GM18502 (cell line): ENCODE measurements at regions not wholly inside any gene's neighbourhood (a gene's known extent, or its start where the extent isn't known, plus 50 kb on each side); places are given as distances from the start of the nearest gene placed in this dataset.
A peak's percentile ranks its signal among the peaks of the same experiment; 100 is the strongest.

Experiments used
- ATAC-seq: cut with Tn5 transposase; IDR thresholded peaks from one replicate; pipeline ENCODE4 v1.9.1; 2021; ENCODE audit warnings: mild to moderate bottlenecking; ENCODE audit not compliant: unreplicated experiment, poor library complexity

- peak; percentile 68 for ATAC-seq
These were observed 60.9 kb upstream of the PIP5K1B start for GRCh38 chr9:68643901-68644809.

- no peak for ATAC-seq
These were observed 60.2 kb upstream of the PIP5K1B start for GRCh38 chr9:68644831-68645230.

- ATAC-seq, result no peak
These were observed 56.9 kb upstream of the PIP5K1B start for GRCh38 chr9:68648164-68648563.

DNA sequence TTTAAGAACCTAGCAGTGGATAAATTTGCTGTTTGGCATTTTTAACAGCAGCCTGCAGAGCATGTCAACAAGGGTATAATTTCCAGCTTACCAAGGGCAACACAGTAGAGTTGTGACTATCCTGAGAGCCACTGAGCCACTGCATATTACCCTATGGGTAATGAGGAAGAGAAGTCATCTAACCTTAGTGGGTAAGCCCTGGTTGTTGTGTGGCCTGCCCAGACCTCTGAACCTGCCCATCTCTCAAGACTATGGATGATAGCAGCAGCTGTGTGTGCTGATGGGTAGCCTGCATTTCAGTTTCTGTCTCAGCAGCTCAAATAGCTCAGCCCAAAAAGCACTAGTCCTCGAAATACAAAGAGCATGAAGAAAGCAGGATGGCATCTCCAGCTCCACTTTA lies 56.1 kb upstream of the PIP5K1B start:
- no peak for ATAC-seq

DNA sequence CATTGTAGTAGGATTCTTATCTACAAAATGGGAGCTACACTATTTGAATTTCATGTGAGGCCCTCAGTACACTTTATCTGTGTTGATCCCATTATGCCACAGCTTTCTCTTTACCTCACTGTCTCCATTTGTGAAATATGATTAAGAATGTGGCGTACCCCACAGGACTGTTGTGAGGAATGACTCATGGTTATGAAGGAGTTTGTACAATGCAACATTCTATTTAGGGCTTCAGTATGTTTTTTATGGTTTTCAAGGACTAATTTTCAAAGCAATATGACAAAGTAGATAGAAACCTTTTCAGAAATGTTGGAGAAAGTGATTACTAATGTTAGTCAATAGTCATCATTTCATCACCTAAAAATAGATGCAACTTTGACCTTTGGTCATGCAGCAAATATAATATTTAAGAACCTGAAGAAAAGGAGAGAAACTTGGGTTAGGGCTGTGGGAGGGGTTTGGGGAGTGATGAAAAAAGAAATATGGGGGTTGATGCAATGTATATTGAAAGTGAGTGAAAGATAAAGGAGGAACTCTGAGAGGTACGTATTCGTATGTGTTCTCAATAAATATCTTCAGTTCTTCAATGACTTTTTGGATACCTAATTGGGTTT lies 53.7 kb upstream of the PIP5K1B start:
- peak; percentile 43 for ATAC-seq

DNA sequence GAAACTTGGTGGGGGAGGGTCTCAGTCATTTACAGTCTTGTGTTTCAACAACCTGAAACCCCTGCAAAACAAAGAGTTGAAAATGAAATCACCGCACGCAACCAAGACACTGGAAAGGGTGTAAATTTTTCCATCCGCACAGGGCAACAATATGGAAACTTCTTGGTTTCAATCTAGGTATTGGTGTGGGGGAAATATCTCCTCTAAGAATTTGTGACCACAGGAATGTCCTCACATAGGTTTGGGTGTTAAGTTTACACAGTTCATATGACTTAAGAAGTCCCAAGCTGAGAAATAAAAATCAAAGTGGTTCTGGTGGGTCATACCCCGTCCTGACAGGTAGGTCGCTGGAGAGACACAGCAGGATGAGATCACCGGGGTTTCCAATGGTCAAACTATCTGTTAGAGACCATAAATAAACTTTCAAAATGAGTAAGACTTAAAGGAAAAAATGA lies 51.9 kb upstream of the PIP5K1B start:
- ATAC-seq, result peak; percentile 85

GRCh38 chr9:68654075-68654474 lies 51.0 kb upstream of the PIP5K1B start:
- ATAC-seq, result no peak
